Cardiac fibroblast (primary cell): ENCODE measurements at regions not wholly inside any gene's neighbourhood (a gene's known extent, or its start where the extent isn't known, plus 50 kb on each side); places are given as distances from the start of the nearest gene placed in this dataset.

Source experiments
- DNase-seq, 2 donors: peaks; one replicate each; pipeline versions ENCODE4 v3.0.0 to v3.0.0-alpha.2; 2010; ENCODE audit warnings: low read depth in 2 of 2
- H3K4me3 ChIP-seq, 2 donors: replicated peaks in 1 of 2; 1 replicate in 1 of 2; 2 replicates in 1 of 2; pipeline ENCODE4 v1.5.1; 2011; ENCODE audit warnings: low read depth in 2 of 2, low read length in 2 of 2, mild to moderate bottlenecking in 2 of 2, moderate library complexity in 1 of 2
- CTCF ChIP-seq: IDR thresholded peaks from one replicate; pipeline ENCODE4 v1.5.1; 2011; ENCODE audit warnings: low read depth, mild to moderate bottlenecking, low read length, inconsistent platforms

GRCh38 chr18:25422230-25422629, 70.3 kb upstream of the ZNF521 start:
- TF ChIP-seq CTCF: no peak
- no peak for DNase-seq
- no peak overlapping the region for H3K4me3 ChIP-seq

GRCh38 chr18:25420077-25420825, 68.3 kb upstream of the ZNF521 start:
- H3K4me3 ChIP-seq: no peak overlapping the region
- no peak for TF ChIP-seq CTCF
- DNase-seq: no peak

GRCh38 chr18:25416374-25416773, 64.4 kb upstream of the ZNF521 start:
- DNase-seq: no peak
- H3K4me3 ChIP-seq: no peak overlapping the region
- TF ChIP-seq CTCF: no peak

GRCh38 chr18:25409971-25410370, 58.0 kb upstream of the ZNF521 start:
- no peak for TF ChIP-seq CTCF
- DNase-seq: no peak
- H3K4me3 ChIP-seq: no peak overlapping the region

- no peak overlapping the region for H3K4me3 ChIP-seq
- DNase-seq: no peak
- TF ChIP-seq CTCF: no peak
These were observed 56.3 kb upstream of the ZNF521 start for GRCh38 chr18:25408293-25408692.
